Cardiac septum (tissue), 1 donor: ENCODE measurements at regions not wholly inside any gene's neighbourhood (a gene's known extent, or its start where the extent isn't known, plus 50 kb on each side); places are given as distances from the start of the nearest gene placed in this dataset.

Source experiments
- DNase-seq: peaks from one replicate; pipeline ENCODE4 v3.0.0-alpha.2; 2020; ENCODE audit warnings: low spot score
- intact Hi-C: fragments of 100-400 bp; cut with DNase I; formaldehyde crosslinking; loops from one replicate; pipeline ENCODE4 v1.14.0; 2022
- donor health status: DM: no; HTN: no; CAD: no.

DNA sequence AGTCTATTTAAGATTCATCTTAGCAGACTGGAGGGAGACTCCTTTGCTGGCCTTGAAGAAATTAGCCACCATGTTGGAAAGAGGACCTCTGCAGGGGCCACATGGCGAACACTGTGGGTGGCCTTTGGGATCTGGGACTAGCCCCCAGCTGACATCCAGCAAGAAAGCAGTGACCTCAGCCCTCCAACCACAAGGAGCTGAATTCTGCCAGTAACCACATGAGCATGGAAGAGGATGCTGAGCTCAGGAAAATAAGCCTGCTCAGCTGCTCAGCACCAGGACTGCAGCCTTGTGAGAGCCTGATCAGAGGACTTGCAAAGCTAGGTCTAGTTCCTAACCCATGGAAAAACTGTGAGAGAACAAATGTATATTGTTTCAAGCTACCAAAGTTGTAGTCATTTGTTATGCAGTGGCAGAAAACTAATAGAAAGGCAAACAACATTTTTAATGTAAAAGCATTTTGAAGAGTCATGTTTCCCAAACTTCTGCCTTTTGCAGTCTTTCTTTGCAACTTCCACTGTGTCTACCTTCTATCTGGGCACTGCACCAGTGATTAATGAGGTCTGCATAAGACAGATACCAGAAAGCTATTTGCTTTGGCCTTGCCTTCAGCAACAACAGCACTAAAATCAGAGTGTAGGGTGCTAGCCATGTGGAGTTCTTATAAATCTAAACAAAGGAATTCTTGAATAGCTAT lies 183.7 kb downstream of the FGFR2 start:
- intact Hi-C loops: no loop called here
- DNase-seq: no peak

DNA sequence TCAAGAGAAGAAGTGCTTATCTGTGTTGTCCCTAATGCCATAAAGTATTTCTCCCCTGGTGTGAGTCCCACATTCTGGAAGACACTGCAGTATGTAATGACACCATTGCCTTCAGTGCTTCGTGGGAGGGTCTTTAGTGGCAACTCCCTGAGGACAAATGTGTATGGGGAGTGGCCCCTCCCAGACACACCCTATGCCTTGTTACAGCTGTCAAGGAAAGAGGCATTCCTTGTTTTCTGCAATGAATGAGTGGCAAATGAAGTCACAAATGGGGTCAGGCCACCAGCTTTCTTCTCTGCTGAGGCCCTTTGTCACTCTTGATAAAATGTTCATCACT lies 183.2 kb downstream of the FGFR2 start:
- no peak for DNase-seq

GRCh38 chr10:121416071-121416470 lies 182.2 kb downstream of the FGFR2 start:
- intact Hi-C loops: no loop called here
- no peak for DNase-seq

More for the DNA sequence above, 183.2 kb downstream of the FGFR2 start:
- intact Hi-C loops: no loop called here

- intact Hi-C loops: no loop called here
- DNase-seq: no peak
These were observed 180.9 kb downstream of the FGFR2 start for GRCh38 chr10:121417298-121417697.

- DNase-seq: no peak
- intact Hi-C loops: no loop called here
These were observed 180.0 kb downstream of the FGFR2 start for GRCh38 chr10:121418126-121418777.

GRCh38 chr10:121420006-121420405 lies 178.2 kb downstream of the FGFR2 start:
- DNase-seq: no peak
- intact Hi-C loops: no loop called here

DNA sequence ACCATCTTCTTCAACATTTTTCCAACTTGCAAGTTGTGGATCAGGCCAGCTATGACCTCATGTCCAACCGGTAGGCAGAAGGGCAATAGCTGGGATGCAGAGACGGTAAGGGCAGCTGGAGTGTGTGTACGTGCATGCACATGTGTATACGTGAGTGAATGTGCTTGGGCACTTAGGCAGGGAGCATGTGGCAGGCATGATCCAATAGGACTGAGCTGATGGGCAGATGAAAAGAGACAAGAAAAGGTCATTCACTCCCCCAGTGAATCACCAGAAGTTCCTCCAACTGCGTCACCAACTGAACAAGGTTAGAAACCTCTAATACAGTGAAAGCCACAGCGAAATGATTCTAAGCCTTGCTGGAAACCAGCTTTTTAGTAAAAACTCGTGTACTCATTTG lies 176.1 kb downstream of the FGFR2 start:
- DNase-seq: no peak
- intact Hi-C loops: no loop called here

- intact Hi-C loops: no loop called here
- no peak for DNase-seq
These were observed 172.6 kb downstream of the FGFR2 start for GRCh38 chr10:121425623-121426022.

- intact Hi-C loops: no loop called here
- DNase-seq: no peak
These were observed 171.9 kb downstream of the FGFR2 start for GRCh38 chr10:121426307-121426706.
